Activated T-helper 2 cell treated with anti-CD3 and anti-CD28 coated beads, Interferon-gamma antibody, Interleukin-2, Interleukin-4, amounts not matched to agents 10 μg/mL and 5 μg/mL and 100 μg/mL, durations not matched to agents 14 hours and 24 hours and 36 hours (primary cell): ENCODE measurements at regions not wholly inside any gene's neighbourhood (a gene's known extent, or its start where the extent isn't known, plus 50 kb on each side); places are given as distances from the start of the nearest gene placed in this dataset.

Source experiments
- DNase-seq: peaks from one replicate; pipeline ENCODE4 v3.0.0; 2021; ENCODE audit warnings: low spot score
- H3K27ac Mint-ChIP-seq: one replicate; pipeline ENCODE4 v1.8.0; 2021; ENCODE audit warnings: mixed read lengths
- H3K27me3 Mint-ChIP-seq: one replicate; pipeline ENCODE4 v1.8.0; 2021; ENCODE audit warnings: low read depth, mixed read lengths
- H3K36me3 Mint-ChIP-seq: one replicate; pipeline ENCODE4 v1.8.0; 2021; ENCODE audit warnings: low read depth, mixed read lengths
- H3K4me1 Mint-ChIP-seq: one replicate; pipeline ENCODE4 v1.8.0; 2021; ENCODE audit warnings: low read depth, mixed read lengths
- H3K4me3 Mint-ChIP-seq: one replicate; pipeline ENCODE4 v1.8.0; 2021; ENCODE audit warnings: low read depth, mild to moderate bottlenecking, moderate library complexity, mixed read lengths
- H3K9me3 Mint-ChIP-seq: one replicate; pipeline ENCODE4 v1.8.0; 2021; ENCODE audit warnings: mixed read lengths
- intact Hi-C: fragments of 100-400 bp; cut with micrococcal nuclease; formaldehyde crosslinking; loops from one replicate; pipeline ENCODE4 v1.15.1; 2023

GRCh38 chr1:194155962-194156361 lies 969.5 kb upstream of the B3GALT2 start:
- Mint-ChIP-seq H3K4me3 (no peak overlapping the region), H3K36me3 (no peaks in the 10 kb centered on the region), H3K27ac (no peak overlapping the region), H3K27me3 (no peaks in the 10 kb centered on the region), H3K9me3 (no peaks in the 10 kb centered on the region), H3K4me1 (peaks cover 2% of the 10 kb centered on the region)
- intact Hi-C loops: no loop called here
- DNase-seq: no peak

- intact Hi-C loops: no loop called here
- H3K36me3 Mint-ChIP-seq: no peaks in the 10 kb centered on the region
- no peaks in the 10 kb centered on the region for H3K27me3 Mint-ChIP-seq
- peak overlapping the region; percentile 66 for H3K4me3 Mint-ChIP-seq
- peaks cover 5% of the 10 kb centered on the region for H3K4me1 Mint-ChIP-seq
- DNase-seq: no peak
- H3K27ac Mint-ChIP-seq: peak overlapping the region; percentile 51
- no peaks in the 10 kb centered on the region for H3K9me3 Mint-ChIP-seq
Observed at GRCh38 chr1:194151056-194151455, 964.6 kb upstream of the B3GALT2 start.

- no peak overlapping the region for H3K4me3 Mint-ChIP-seq
- H3K27ac Mint-ChIP-seq: no peak overlapping the region
- no peaks in the 10 kb centered on the region for H3K9me3 Mint-ChIP-seq
- no peak for DNase-seq
- no peaks in the 10 kb centered on the region for H3K27me3 Mint-ChIP-seq
- no peaks in the 10 kb centered on the region for H3K36me3 Mint-ChIP-seq
- intact Hi-C loops: no loop called here
- H3K4me1 Mint-ChIP-seq: peaks cover 5% of the 10 kb centered on the region
Observed at GRCh38 chr1:194150242-194150641, 963.8 kb upstream of the B3GALT2 start.

- DNase-seq: no peak
- H3K9me3 Mint-ChIP-seq: no peaks in the 10 kb centered on the region
- no peaks in the 10 kb centered on the region for H3K36me3 Mint-ChIP-seq
- no peak overlapping the region for H3K27ac Mint-ChIP-seq
- peaks cover 2% of the 10 kb centered on the region for H3K4me1 Mint-ChIP-seq
- H3K4me3 Mint-ChIP-seq: no peak overlapping the region
- intact Hi-C loops: no loop called here
- no peaks in the 10 kb centered on the region for H3K27me3 Mint-ChIP-seq
Observed at GRCh38 chr1:194133152-194133551, 946.7 kb upstream of the B3GALT2 start.

GRCh38 chr1:194118086-194118485 lies 931.7 kb upstream of the B3GALT2 start:
- no peak overlapping the region for H3K27ac Mint-ChIP-seq
- no peak for DNase-seq
- H3K36me3 Mint-ChIP-seq: no peaks in the 10 kb centered on the region
- no peaks in the 10 kb centered on the region for H3K9me3 Mint-ChIP-seq
- H3K27me3 Mint-ChIP-seq: no peaks in the 10 kb centered on the region
- H3K4me3 Mint-ChIP-seq: no peak overlapping the region
- intact Hi-C loops: no loop called here
- H3K4me1 Mint-ChIP-seq: no peaks in the 10 kb centered on the region

- Mint-ChIP-seq H3K4me3 (no peak overlapping the region), H3K36me3 (no peaks in the 10 kb centered on the region), H3K4me1 (no peaks in the 10 kb centered on the region), H3K27me3 (no peaks in the 10 kb centered on the region), H3K27ac (no peak overlapping the region), H3K9me3 (no peaks in the 10 kb centered on the region)
- no peak for DNase-seq
- intact Hi-C loops: no loop called here
Observed at GRCh38 chr1:194117582-194117981, 931.2 kb upstream of the B3GALT2 start.

- no peaks in the 10 kb centered on the region for H3K36me3 Mint-ChIP-seq
- no peaks in the 10 kb centered on the region for H3K27me3 Mint-ChIP-seq
- no peak for DNase-seq
- intact Hi-C loops: no loop called here
- no peak overlapping the region for H3K27ac Mint-ChIP-seq
- no peak overlapping the region for H3K4me3 Mint-ChIP-seq
- H3K9me3 Mint-ChIP-seq: no peaks in the 10 kb centered on the region
- no peaks in the 10 kb centered on the region for H3K4me1 Mint-ChIP-seq
Observed at GRCh38 chr1:194114288-194114687, 927.9 kb upstream of the B3GALT2 start.

GRCh38 chr1:194105381-194105780 lies 919.0 kb upstream of the B3GALT2 start:
- H3K27me3 Mint-ChIP-seq: no peaks in the 10 kb centered on the region
- intact Hi-C loops: no loop called here
- H3K9me3 Mint-ChIP-seq: no peaks in the 10 kb centered on the region

GRCh38 chr1:194104247-194104844 lies 917.9 kb upstream of the B3GALT2 start:
- Mint-ChIP-seq H3K9me3 (no peaks in the 10 kb centered on the region), H3K4me3 (no peak overlapping the region), H3K36me3 (no peaks in the 10 kb centered on the region), H3K27ac (no peak overlapping the region), H3K4me1 (no peaks in the 10 kb centered on the region), H3K27me3 (no peaks in the 10 kb centered on the region)
- intact Hi-C loops: no loop called here
- DNase-seq: no peak

More at GRCh38 chr1:194105381-194105780, 919.0 kb upstream of the B3GALT2 start:
- DNase-seq: no peak
- H3K4me1 Mint-ChIP-seq: no peaks in the 10 kb centered on the region
- H3K27ac Mint-ChIP-seq: no peak overlapping the region
- no peak overlapping the region for H3K4me3 Mint-ChIP-seq
- H3K36me3 Mint-ChIP-seq: no peaks in the 10 kb centered on the region

- no peak for DNase-seq
- Mint-ChIP-seq H3K9me3 (no peaks in the 10 kb centered on the region), H3K36me3 (no peaks in the 10 kb centered on the region), H3K4me1 (no peaks in the 10 kb centered on the region), H3K27me3 (no peaks in the 10 kb centered on the region), H3K4me3 (no peak overlapping the region), H3K27ac (no peak overlapping the region)
- intact Hi-C loops: no loop called here
Observed at GRCh38 chr1:194103516-194104246, 917.3 kb upstream of the B3GALT2 start.

- intact Hi-C loops: no loop called here
- H3K27ac Mint-ChIP-seq: no peak overlapping the region
- DNase-seq: no peak
- no peak overlapping the region for H3K4me3 Mint-ChIP-seq
- no peaks in the 10 kb centered on the region for H3K9me3 Mint-ChIP-seq
- no peaks in the 10 kb centered on the region for H3K4me1 Mint-ChIP-seq
- no peaks in the 10 kb centered on the region for H3K36me3 Mint-ChIP-seq
- no peaks in the 10 kb centered on the region for H3K27me3 Mint-ChIP-seq
Observed at GRCh38 chr1:194103101-194103500, 916.7 kb upstream of the B3GALT2 start.

GRCh38 chr1:194102607-194103006 lies 916.2 kb upstream of the B3GALT2 start:
- Mint-ChIP-seq H3K4me3 (no peak overlapping the region), H3K4me1 (no peaks in the 10 kb centered on the region), H3K27me3 (no peaks in the 10 kb centered on the region), H3K9me3 (no peaks in the 10 kb centered on the region), H3K36me3 (no peaks in the 10 kb centered on the region), H3K27ac (no peak overlapping the region)
- no peak for DNase-seq
- intact Hi-C loops: no loop called here

GRCh38 chr1:194084755-194085154 lies 898.3 kb upstream of the B3GALT2 start:
- Mint-ChIP-seq H3K36me3 (no peaks in the 10 kb centered on the region), H3K4me1 (no peaks in the 10 kb centered on the region), H3K27me3 (no peaks in the 10 kb centered on the region), H3K27ac (no peak overlapping the region), H3K9me3 (no peaks in the 10 kb centered on the region), H3K4me3 (no peak overlapping the region)
- intact Hi-C loops: no loop called here
- no peak for DNase-seq
